ENCODE measurements at regions not wholly inside any gene's neighbourhood (a gene's known extent, or its start where the extent isn't known, plus 50 kb on each side); places are given as distances from the start of the nearest gene placed in this dataset.

DNA sequence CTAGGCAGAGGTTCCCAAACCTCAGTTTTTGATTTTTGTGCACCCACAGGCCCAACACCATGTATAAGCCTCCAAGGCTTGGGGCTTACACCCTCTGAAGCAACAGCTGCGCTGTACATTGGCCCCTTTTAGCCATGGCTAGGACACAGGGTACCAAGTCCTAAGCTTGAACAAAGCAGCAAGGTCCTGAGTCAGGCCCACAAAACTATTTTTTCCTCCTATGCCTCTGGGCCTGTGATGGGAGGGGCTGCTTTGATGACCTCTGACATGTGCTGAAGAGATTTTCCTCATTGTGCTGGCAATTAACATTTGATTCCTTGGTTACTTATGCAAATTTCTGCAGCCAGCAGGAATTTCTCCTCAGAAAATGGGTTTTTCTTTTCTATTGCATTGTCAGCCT lies 262.2 kb upstream of the CEP162 start:
- TF ChIP-seq, protein P1, sequence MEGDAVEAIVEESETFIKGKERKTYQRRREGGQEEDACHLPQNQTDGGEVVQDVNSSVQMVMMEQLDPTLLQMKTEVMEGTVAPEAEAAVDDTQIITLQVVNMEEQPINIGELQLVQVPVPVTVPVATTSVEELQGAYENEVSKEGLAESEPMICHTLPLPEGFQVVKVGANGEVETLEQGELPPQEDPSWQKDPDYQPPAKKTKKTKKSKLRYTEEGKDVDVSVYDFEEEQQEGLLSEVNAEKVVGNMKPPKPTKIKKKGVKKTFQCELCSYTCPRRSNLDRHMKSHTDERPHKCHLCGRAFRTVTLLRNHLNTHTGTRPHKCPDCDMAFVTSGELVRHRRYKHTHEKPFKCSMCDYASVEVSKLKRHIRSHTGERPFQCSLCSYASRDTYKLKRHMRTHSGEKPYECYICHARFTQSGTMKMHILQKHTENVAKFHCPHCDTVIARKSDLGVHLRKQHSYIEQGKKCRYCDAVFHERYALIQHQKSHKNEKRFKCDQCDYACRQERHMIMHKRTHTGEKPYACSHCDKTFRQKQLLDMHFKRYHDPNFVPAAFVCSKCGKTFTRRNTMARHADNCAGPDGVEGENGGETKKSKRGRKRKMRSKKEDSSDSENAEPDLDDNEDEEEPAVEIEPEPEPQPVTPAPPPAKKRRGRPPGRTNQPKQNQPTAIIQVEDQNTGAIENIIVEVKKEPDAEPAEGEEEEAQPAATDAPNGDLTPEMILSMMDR (IDR thresholded peaks at IDR 0.05; ENCODE audit: insufficient read depth, low read length, severe bottlenecking), result no peak
- Histone ChIP-seq H3K36me3 (ENCODE audit: control insufficient read depth, insufficient read depth, low read length) (no peaks in the 10 kb centered on the region), H3K27me3 (ENCODE audit: control insufficient read depth, insufficient read depth, low read length) (no peaks in the 10 kb centered on the region), H3K4me3 (ENCODE audit: low read depth, low read length) (no peak overlapping the region)
- FAIRE-seq (no peak), DNase-seq (ENCODE audit: low read depth) (no peak)

- DNase-seq (ENCODE audit: low read depth) (no peak), FAIRE-seq (no peak)
- Histone ChIP-seq H3K36me3 (ENCODE audit: control insufficient read depth, insufficient read depth, low read length) (no peaks in the 10 kb centered on the region), H3K27me3 (ENCODE audit: control insufficient read depth, insufficient read depth, low read length) (no peaks in the 10 kb centered on the region), H3K4me3 (ENCODE audit: low read depth, low read length) (no peak overlapping the region)
- TF ChIP-seq, protein P1 (IDR thresholded peaks at IDR 0.05; ENCODE audit: insufficient read depth, low read length, severe bottlenecking), result no peak
These were observed 259.1 kb upstream of the CEP162 start for GRCh38 chr6:84486526-84486925.

- DNase-seq (ENCODE audit: low read depth) (no peak), FAIRE-seq (no peak)
- H3K4me3 ChIP-seq (ENCODE audit: low read depth, low read length), result no peak overlapping the region
- TF ChIP-seq, protein P1 (IDR thresholded peaks at IDR 0.05; ENCODE audit: insufficient read depth, low read length, severe bottlenecking), result no peak
- H3K27me3 ChIP-seq (ENCODE audit: control insufficient read depth, insufficient read depth, low read length), result no peaks in the 10 kb centered on the region
- H3K36me3 ChIP-seq (ENCODE audit: control insufficient read depth, insufficient read depth, low read length), result no peaks in the 10 kb centered on the region
These were observed 241.7 kb upstream of the CEP162 start for GRCh38 chr6:84469144-84469543.

- H3K4me3 ChIP-seq (ENCODE audit: low read depth, low read length), result no peak overlapping the region
- TF ChIP-seq, protein P1 (IDR thresholded peaks at IDR 0.05; ENCODE audit: insufficient read depth, low read length, severe bottlenecking), result no peak
- H3K36me3 ChIP-seq (ENCODE audit: control insufficient read depth, insufficient read depth, low read length), result no peaks in the 10 kb centered on the region
- FAIRE-seq (no peak), DNase-seq (ENCODE audit: low read depth) (peak; percentile 87)
- no peaks in the 10 kb centered on the region for H3K27me3 ChIP-seq (ENCODE audit: control insufficient read depth, insufficient read depth, low read length)
These were observed 239.9 kb upstream of the CEP162 start for GRCh38 chr6:84467296-84467695.

DNA sequence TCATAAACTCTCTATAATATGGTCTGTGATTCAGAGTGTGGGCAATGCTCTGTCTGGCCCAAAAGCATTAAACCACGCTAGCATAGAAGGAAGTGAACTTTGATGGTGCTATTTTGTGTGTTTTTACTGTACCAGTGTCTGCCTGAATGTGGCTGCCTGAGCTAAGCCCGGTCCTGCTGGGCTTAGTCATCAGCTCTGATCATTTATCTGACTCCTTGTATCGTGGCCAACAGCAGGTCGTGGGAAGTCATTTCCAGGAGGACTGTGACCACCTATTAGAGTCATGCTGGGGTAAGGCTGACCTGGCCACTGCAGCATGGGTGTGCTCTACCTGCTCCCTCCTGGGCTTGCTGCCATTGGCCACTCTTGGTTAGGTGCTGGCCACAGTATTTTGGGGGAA lies 239.1 kb upstream of the CEP162 start:
- H3K36me3 ChIP-seq (ENCODE audit: control insufficient read depth, insufficient read depth, low read length), result no peaks in the 10 kb centered on the region
- no peak overlapping the region for H3K4me3 ChIP-seq (ENCODE audit: low read depth, low read length)
- no peaks in the 10 kb centered on the region for H3K27me3 ChIP-seq (ENCODE audit: control insufficient read depth, insufficient read depth, low read length)
- TF ChIP-seq, protein P1 (IDR thresholded peaks at IDR 0.05; ENCODE audit: insufficient read depth, low read length, severe bottlenecking), result no peak
- FAIRE-seq (peak; percentile 52), DNase-seq (ENCODE audit: low read depth) (peak; percentile 89)

GRCh38 chr6:84464471-84464870 lies 237.0 kb upstream of the CEP162 start:
- TF ChIP-seq, protein P1 (IDR thresholded peaks at IDR 0.05; ENCODE audit: insufficient read depth, low read length, severe bottlenecking), result no peak
- no peak for FAIRE-seq
- no peaks in the 10 kb centered on the region for H3K36me3 ChIP-seq (ENCODE audit: control insufficient read depth, insufficient read depth, low read length)
- DNase-seq (ENCODE audit: low read depth), result no peak
- no peaks in the 10 kb centered on the region for H3K27me3 ChIP-seq (ENCODE audit: control insufficient read depth, insufficient read depth, low read length)
- H3K4me3 ChIP-seq (ENCODE audit: low read depth, low read length), result no peak overlapping the region

All from bronchial epithelial cell (primary cell).